ENCODE measurements at regions not wholly inside any gene's neighbourhood (a gene's known extent, or its start where the extent isn't known, plus 50 kb on each side); places are given as distances from the start of the nearest gene placed in this dataset.

DNA sequence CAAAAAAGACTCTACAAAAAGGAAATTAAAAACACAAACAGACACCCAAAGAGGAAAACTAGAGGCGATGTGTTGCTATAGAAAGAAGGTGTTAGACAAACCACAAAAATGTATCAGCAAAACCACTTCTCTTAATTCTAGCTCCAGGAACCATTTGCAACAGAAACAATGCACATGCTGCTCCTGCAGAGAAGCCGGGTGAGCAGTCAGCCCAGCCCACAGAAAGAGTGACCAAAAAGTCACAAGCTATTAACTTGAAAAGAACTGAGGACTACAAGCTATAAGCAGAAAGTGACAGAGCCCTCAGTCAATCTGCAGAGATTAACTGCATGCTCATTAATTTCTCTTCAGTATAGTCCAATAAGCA is 96.2 kb upstream of the KLHL13 start:
- Histone ChIP-seq H3K27ac (ENCODE audit: low read length) (no peak overlapping the region), H3K27me3 (ENCODE audit: control insufficient read depth, insufficient read depth, low read length) (no peaks in the 10 kb centered on the region), H3K4me1 (ENCODE audit: control insufficient read depth, insufficient read depth, low read length) (no peaks in the 10 kb centered on the region), H3K36me3 (ENCODE audit: control insufficient read depth, insufficient read depth, low read length) (no peaks in the 10 kb centered on the region), H3K4me3 (ENCODE audit: low read length) (no peak overlapping the region), H3K9me3 (ENCODE audit: control insufficient read depth, insufficient read depth, low read length) (no peaks in the 10 kb centered on the region)
- no peak for DNase-seq (ENCODE audit: low read depth, low spot score)
- WGBS (ENCODE audit: insufficient coverage, insufficient read length), result no CpG with 5 or more reads among the region's 2 CpGs

- no CpG with 5 or more reads among the region's 2 CpGs for WGBS (ENCODE audit: insufficient coverage, insufficient read length)
- H3K9me3 ChIP-seq (ENCODE audit: control insufficient read depth, insufficient read depth, low read length), result no peaks in the 10 kb centered on the region
- no peak overlapping the region for H3K27ac ChIP-seq (ENCODE audit: low read length)
- DNase-seq (ENCODE audit: low read depth, low spot score), result no peak
- no peaks in the 10 kb centered on the region for H3K4me1 ChIP-seq (ENCODE audit: control insufficient read depth, insufficient read depth, low read length)
- H3K4me3 ChIP-seq (ENCODE audit: low read length), result no peak overlapping the region
- no peaks in the 10 kb centered on the region for H3K27me3 ChIP-seq (ENCODE audit: control insufficient read depth, insufficient read depth, low read length)
- no peaks in the 10 kb centered on the region for H3K36me3 ChIP-seq (ENCODE audit: control insufficient read depth, insufficient read depth, low read length)
These were observed 98.7 kb upstream of the KLHL13 start for GRCh38 chrX:118215346-118215745.

GRCh38 chrX:118216087-118216486 is 99.5 kb upstream of the KLHL13 start:
- Histone ChIP-seq H3K9me3 (ENCODE audit: control insufficient read depth, insufficient read depth, low read length) (no peaks in the 10 kb centered on the region), H3K4me1 (ENCODE audit: control insufficient read depth, insufficient read depth, low read length) (no peaks in the 10 kb centered on the region), H3K27me3 (ENCODE audit: control insufficient read depth, insufficient read depth, low read length) (no peaks in the 10 kb centered on the region), H3K36me3 (ENCODE audit: control insufficient read depth, insufficient read depth, low read length) (no peaks in the 10 kb centered on the region), H3K4me3 (ENCODE audit: low read length) (no peak overlapping the region), H3K27ac (ENCODE audit: low read length) (no peak overlapping the region)
- DNase-seq (ENCODE audit: low read depth, low spot score), result no peak
- no CpG with 5 or more reads among the region's 3 CpGs for WGBS (ENCODE audit: insufficient coverage, insufficient read length)

DNA sequence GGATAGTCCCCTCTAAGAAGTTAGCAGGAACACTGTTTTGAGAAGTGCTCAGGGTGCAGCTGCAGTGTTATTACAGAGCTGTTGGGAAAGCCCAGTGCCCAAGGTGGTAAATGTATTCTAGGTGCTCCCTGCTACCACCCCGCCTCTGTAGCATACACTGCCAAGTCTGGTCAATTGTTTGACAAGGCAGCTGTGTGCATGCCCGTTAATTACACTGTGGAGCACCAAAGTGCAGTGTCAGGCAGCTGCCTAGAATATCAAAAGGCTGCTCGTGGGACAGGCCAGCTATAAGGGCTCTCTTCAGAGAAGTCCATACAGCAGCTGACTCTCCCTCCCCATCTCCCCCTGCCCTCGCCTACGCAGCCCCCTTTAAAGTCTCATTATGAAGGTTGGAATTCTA is 99.9 kb upstream of the KLHL13 start:
- WGBS (ENCODE audit: insufficient coverage, insufficient read length), result no CpG with 5 or more reads among the region's 5 CpGs
- H3K27ac ChIP-seq (ENCODE audit: low read length), result no peak overlapping the region
- DNase-seq (ENCODE audit: low read depth, low spot score), result no peak

DNA sequence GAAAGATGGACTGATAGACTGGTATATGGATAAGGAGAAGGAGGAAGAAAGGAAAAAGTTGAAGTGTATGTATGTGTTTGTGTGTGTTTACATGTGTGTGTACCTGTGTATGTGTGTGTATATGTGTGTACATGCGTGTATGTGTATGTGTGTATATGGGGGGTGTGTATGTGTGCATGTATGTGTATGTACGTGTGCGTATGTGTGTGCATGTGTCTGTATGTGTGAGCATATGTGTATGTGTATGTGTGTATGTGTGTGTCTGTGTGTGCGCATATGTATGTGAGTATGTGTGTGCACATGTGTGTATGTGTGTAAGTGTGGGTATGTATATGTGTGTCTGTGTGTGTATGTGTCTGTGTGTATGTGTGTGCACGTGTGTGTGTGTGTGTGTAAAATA is 101.5 kb upstream of the KLHL13 start:
- Histone ChIP-seq H3K36me3 (ENCODE audit: control insufficient read depth, insufficient read depth, low read length) (no peaks in the 10 kb centered on the region), H3K27ac (ENCODE audit: low read length) (no peak overlapping the region), H3K4me1 (ENCODE audit: control insufficient read depth, insufficient read depth, low read length) (no peaks in the 10 kb centered on the region), H3K4me3 (ENCODE audit: low read length) (no peak overlapping the region), H3K27me3 (ENCODE audit: control insufficient read depth, insufficient read depth, low read length) (no peaks in the 10 kb centered on the region), H3K9me3 (ENCODE audit: control insufficient read depth, insufficient read depth, low read length) (no peaks in the 10 kb centered on the region)
- WGBS (ENCODE audit: insufficient coverage, insufficient read length), result no CpG with 5 or more reads among the region's 5 CpGs
- no peak for DNase-seq (ENCODE audit: low read depth, low spot score)

More for the DNA sequence above, 99.9 kb upstream of the KLHL13 start:
- Histone ChIP-seq H3K4me3 (ENCODE audit: low read length) (no peak overlapping the region), H3K4me1 (ENCODE audit: control insufficient read depth, insufficient read depth, low read length) (no peaks in the 10 kb centered on the region), H3K9me3 (ENCODE audit: control insufficient read depth, insufficient read depth, low read length) (no peaks in the 10 kb centered on the region), H3K36me3 (ENCODE audit: control insufficient read depth, insufficient read depth, low read length) (no peaks in the 10 kb centered on the region), H3K27me3 (ENCODE audit: control insufficient read depth, insufficient read depth, low read length) (no peaks in the 10 kb centered on the region)

DNA sequence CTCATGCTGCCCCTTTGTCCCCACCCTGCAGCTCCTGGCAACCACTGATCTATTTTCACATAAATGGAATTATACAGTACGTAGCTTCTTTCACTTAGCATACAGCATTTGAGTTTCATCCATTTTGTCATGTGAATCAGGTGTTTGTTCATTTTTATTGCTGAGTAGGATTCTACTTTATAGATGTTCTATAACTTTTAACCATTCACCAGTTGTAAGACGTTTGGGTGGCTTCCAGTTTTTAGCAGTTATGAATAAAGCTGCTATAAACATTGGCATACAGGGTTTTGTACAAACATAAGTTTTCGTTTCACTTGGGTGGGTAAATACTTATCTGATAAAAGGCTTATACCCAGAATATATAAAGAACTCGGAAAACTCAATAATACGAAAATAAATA is 102.3 kb upstream of the KLHL13 start:
- Histone ChIP-seq H3K36me3 (ENCODE audit: control insufficient read depth, insufficient read depth, low read length) (no peaks in the 10 kb centered on the region), H3K9me3 (ENCODE audit: control insufficient read depth, insufficient read depth, low read length) (no peaks in the 10 kb centered on the region), H3K27ac (ENCODE audit: low read length) (no peak overlapping the region), H3K4me3 (ENCODE audit: low read length) (no peak overlapping the region), H3K27me3 (ENCODE audit: control insufficient read depth, insufficient read depth, low read length) (no peaks in the 10 kb centered on the region), H3K4me1 (ENCODE audit: control insufficient read depth, insufficient read depth, low read length) (no peaks in the 10 kb centered on the region)
- WGBS (ENCODE audit: insufficient coverage, insufficient read length), result no CpG with 5 or more reads among the region's 5 CpGs
- no peak for DNase-seq (ENCODE audit: low read depth, low spot score)

GRCh38 chrX:118219866-118220265 is 103.3 kb upstream of the KLHL13 start:
- no peak overlapping the region for H3K4me3 ChIP-seq (ENCODE audit: low read length)
- no peak overlapping the region for H3K27ac ChIP-seq (ENCODE audit: low read length)
- H3K4me1 ChIP-seq (ENCODE audit: control insufficient read depth, insufficient read depth, low read length), result no peaks in the 10 kb centered on the region
- no peaks in the 10 kb centered on the region for H3K36me3 ChIP-seq (ENCODE audit: control insufficient read depth, insufficient read depth, low read length)
- no CpG with 5 or more reads among the region's 1 CpG for WGBS (ENCODE audit: insufficient coverage, insufficient read length)
- no peak for DNase-seq (ENCODE audit: low read depth, low spot score)
- no peaks in the 10 kb centered on the region for H3K9me3 ChIP-seq (ENCODE audit: control insufficient read depth, insufficient read depth, low read length)
- no peaks in the 10 kb centered on the region for H3K27me3 ChIP-seq (ENCODE audit: control insufficient read depth, insufficient read depth, low read length)

GRCh38 chrX:118220509-118220908 is 103.9 kb upstream of the KLHL13 start:
- H3K36me3 ChIP-seq (ENCODE audit: control insufficient read depth, insufficient read depth, low read length), result no peaks in the 10 kb centered on the region
- H3K27ac ChIP-seq (ENCODE audit: low read length), result no peak overlapping the region
- no peaks in the 10 kb centered on the region for H3K9me3 ChIP-seq (ENCODE audit: control insufficient read depth, insufficient read depth, low read length)
- H3K4me1 ChIP-seq (ENCODE audit: control insufficient read depth, insufficient read depth, low read length), result no peaks in the 10 kb centered on the region
- no peak overlapping the region for H3K4me3 ChIP-seq (ENCODE audit: low read length)
- no CpG with 5 or more reads among the region's 1 CpG for WGBS (ENCODE audit: insufficient coverage, insufficient read length)
- H3K27me3 ChIP-seq (ENCODE audit: control insufficient read depth, insufficient read depth, low read length), result no peaks in the 10 kb centered on the region
- DNase-seq (ENCODE audit: low read depth, low spot score), result no peak

GRCh38 chrX:118221270-118221669 is 104.7 kb upstream of the KLHL13 start:
- H3K9me3 ChIP-seq (ENCODE audit: control insufficient read depth, insufficient read depth, low read length), result no peaks in the 10 kb centered on the region
- no CpG with 5 or more reads among the region's 4 CpGs for WGBS (ENCODE audit: insufficient coverage, insufficient read length)
- H3K4me1 ChIP-seq (ENCODE audit: control insufficient read depth, insufficient read depth, low read length), result no peaks in the 10 kb centered on the region
- H3K4me3 ChIP-seq (ENCODE audit: low read length), result no peak overlapping the region
- H3K27ac ChIP-seq (ENCODE audit: low read length), result no peak overlapping the region
- no peaks in the 10 kb centered on the region for H3K27me3 ChIP-seq (ENCODE audit: control insufficient read depth, insufficient read depth, low read length)
- H3K36me3 ChIP-seq (ENCODE audit: control insufficient read depth, insufficient read depth, low read length), result no peaks in the 10 kb centered on the region
- no peak for DNase-seq (ENCODE audit: low read depth, low spot score)

- H3K27ac ChIP-seq (ENCODE audit: low read length), result no peak overlapping the region
- H3K27me3 ChIP-seq (ENCODE audit: control insufficient read depth, insufficient read depth, low read length), result no peaks in the 10 kb centered on the region
- no CpG with 5 or more reads among the region's 3 CpGs for WGBS (ENCODE audit: insufficient coverage, insufficient read length)
- H3K4me1 ChIP-seq (ENCODE audit: control insufficient read depth, insufficient read depth, low read length), result no peaks in the 10 kb centered on the region
- H3K4me3 ChIP-seq (ENCODE audit: low read length), result no peak overlapping the region
- H3K36me3 ChIP-seq (ENCODE audit: control insufficient read depth, insufficient read depth, low read length), result no peaks in the 10 kb centered on the region
- H3K9me3 ChIP-seq (ENCODE audit: control insufficient read depth, insufficient read depth, low read length), result no peaks in the 10 kb centered on the region
- DNase-seq (ENCODE audit: low read depth, low spot score), result no peak
These were observed 105.1 kb upstream of the KLHL13 start for GRCh38 chrX:118221733-118222132.

DNA sequence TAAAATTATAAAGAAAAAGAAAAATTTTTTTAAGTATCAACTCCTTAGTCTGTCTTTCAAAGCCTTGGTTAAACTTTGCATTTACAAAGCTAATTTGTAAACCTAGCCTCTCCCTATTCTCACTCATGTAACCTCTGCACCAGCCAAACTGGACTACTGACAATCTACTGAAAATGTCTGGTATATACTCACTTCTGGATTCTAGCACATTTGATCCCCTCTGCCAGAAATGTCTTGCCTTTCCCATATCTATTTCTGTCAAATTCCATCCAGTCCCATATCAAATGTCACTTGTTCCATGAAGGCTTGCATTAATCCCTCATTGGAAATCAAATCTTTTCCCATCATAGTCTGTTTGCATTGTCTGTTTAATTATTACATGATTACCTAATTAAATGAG is 105.8 kb upstream of the KLHL13 start:
- Histone ChIP-seq H3K4me3 (ENCODE audit: low read length) (no peak overlapping the region), H3K9me3 (ENCODE audit: control insufficient read depth, insufficient read depth, low read length) (no peaks in the 10 kb centered on the region), H3K27ac (ENCODE audit: low read length) (no peak overlapping the region), H3K27me3 (ENCODE audit: control insufficient read depth, insufficient read depth, low read length) (no peaks in the 10 kb centered on the region), H3K4me1 (ENCODE audit: control insufficient read depth, insufficient read depth, low read length) (no peaks in the 10 kb centered on the region), H3K36me3 (ENCODE audit: control insufficient read depth, insufficient read depth, low read length) (no peaks in the 10 kb centered on the region)
- DNase-seq (ENCODE audit: low read depth, low spot score), result no peak

All from iPS DF 6.9 (cell line).